AG04449 (cell line): ENCODE measurements at regions not wholly inside any gene's neighbourhood (a gene's known extent, or its start where the extent isn't known, plus 50 kb on each side); places are given as distances from the start of the nearest gene placed in this dataset.

Source experiments
- CTCF ChIA-PET: fragments of 350-600 bp; formaldehyde crosslinking; extraction: SDS; loops from one replicate; lab custom pipeline; 2021; ENCODE audit warnings: antibody characterized with exemption; lab: Yijun Ruan, JAX
- POLR2A ChIA-PET: fragments of 400-600, 350-600 bp; formaldehyde crosslinking; extraction: SDS; loops from one replicate; lab custom pipeline; 2020; ENCODE audit warnings: antibody characterized with exemption, inconsistent platforms; lab: Yijun Ruan, JAX
- DNase-seq: peaks from one replicate; pipeline ENCODE4 v3.0.0-alpha.2; 2010; ENCODE audit warnings: low read depth, low spot score
- H3K4me3 ChIP-seq: 2 replicates; pipeline ENCODE4 v1.5.1; 2011; ENCODE audit warnings: low read depth, mild to moderate bottlenecking, control low read depth, low read length
- CTCF ChIP-seq: IDR thresholded peaks from one replicate; pipeline ENCODE4 v1.5.1; 2011; ENCODE audit warnings: mild to moderate bottlenecking, moderate library complexity, low read length, control low read depth, inconsistent platforms; ENCODE audit not compliant: insufficient read depth; ENCODE audit errors: missing control alignments

DNA sequence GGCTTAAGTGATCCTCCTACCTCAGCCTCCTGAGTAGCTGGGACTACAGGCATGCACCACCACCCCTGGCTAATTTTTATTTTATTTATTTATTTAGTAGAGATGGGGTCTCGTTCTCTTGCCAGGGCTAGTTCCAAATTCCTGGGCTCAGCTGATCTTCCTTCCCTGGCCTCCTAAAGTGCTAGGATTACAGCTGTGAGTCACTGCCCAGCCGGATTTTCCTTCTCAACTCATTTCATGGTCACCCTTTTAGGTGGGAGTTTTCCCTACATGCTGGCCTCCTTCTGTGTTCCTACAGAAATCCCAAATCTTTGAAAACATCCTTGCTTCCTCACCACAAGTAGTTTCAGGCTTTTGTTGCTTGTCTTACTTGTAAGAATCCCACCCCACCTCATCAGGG lies 102.1 kb upstream of the SIAH1 start:
- ChIA-PET POLR2A (interaction anchor here (1.1 kb wide), 1 partner anchor 13 kb away, joined by 5 read pairs; no protein-coding TSS in a partner anchor), CTCF (no interaction called here)
- DNase-seq: no peak
- TF ChIP-seq CTCF: no peak
- no peak overlapping the region for H3K4me3 ChIP-seq

GRCh38 chr16:48481772-48482171 lies 96.6 kb upstream of the SIAH1 start:
- H3K4me3 ChIP-seq: no peak overlapping the region
- ChIA-PET CTCF (no interaction called here), POLR2A (no interaction called here)
- no peak for TF ChIP-seq CTCF
- DNase-seq: no peak

- no peak for TF ChIP-seq CTCF
- POLR2A ChIA-PET: no interaction called here
- CTCF ChIA-PET: no interaction called here
- no peak for DNase-seq
- H3K4me3 ChIP-seq: no peak overlapping the region
Measured at GRCh38 chr16:48481211-48481610, 96.0 kb upstream of the SIAH1 start.

DNA sequence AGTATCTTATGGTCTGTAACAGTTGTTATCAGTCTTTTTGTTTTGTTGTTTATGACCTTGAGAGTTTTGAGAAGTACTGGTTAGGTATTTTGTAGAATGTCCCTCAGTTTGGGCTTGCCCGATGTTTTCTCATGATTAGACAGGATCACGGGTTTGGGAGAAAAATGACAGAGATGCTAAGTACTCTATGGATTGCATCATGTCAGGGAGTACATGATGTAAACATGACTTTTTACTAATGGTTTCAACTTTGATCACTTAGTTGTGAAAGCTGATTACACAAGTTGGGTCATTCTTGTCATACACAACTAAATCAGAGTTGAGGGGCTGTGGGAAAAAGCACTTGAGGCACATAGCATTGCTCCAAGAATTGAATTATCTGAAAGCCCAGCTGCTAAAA lies 94.7 kb upstream of the SIAH1 start:
- H3K4me3 ChIP-seq: no peak overlapping the region
- ChIA-PET CTCF (interaction anchor here (1.3 kb wide), 1 partner anchor 15 kb away, joined by 4 read pairs; no protein-coding TSS in a partner anchor), POLR2A (no interaction called here)
- TF ChIP-seq CTCF: no peak
- DNase-seq: no peak

- CTCF ChIA-PET: interaction anchor here (1.3 kb wide), 1 partner anchor 15 kb away, joined by 4 read pairs; no protein-coding TSS in a partner anchor
- POLR2A ChIA-PET: no interaction called here
- H3K4me3 ChIP-seq: no peak overlapping the region
- DNase-seq: no peak
- TF ChIP-seq CTCF: no peak
Measured at GRCh38 chr16:48479329-48479728, 94.1 kb upstream of the SIAH1 start.

GRCh38 chr16:48478393-48478792 lies 93.2 kb upstream of the SIAH1 start:
- TF ChIP-seq CTCF: no peak
- DNase-seq: no peak
- ChIA-PET POLR2A (no interaction called here), CTCF (no interaction called here)
- no peak overlapping the region for H3K4me3 ChIP-seq
